ENCODE measurements at regions not wholly inside any gene's neighbourhood (a gene's known extent, or its start where the extent isn't known, plus 50 kb on each side); places are given as distances from the start of the nearest gene placed in this dataset.

DNA sequence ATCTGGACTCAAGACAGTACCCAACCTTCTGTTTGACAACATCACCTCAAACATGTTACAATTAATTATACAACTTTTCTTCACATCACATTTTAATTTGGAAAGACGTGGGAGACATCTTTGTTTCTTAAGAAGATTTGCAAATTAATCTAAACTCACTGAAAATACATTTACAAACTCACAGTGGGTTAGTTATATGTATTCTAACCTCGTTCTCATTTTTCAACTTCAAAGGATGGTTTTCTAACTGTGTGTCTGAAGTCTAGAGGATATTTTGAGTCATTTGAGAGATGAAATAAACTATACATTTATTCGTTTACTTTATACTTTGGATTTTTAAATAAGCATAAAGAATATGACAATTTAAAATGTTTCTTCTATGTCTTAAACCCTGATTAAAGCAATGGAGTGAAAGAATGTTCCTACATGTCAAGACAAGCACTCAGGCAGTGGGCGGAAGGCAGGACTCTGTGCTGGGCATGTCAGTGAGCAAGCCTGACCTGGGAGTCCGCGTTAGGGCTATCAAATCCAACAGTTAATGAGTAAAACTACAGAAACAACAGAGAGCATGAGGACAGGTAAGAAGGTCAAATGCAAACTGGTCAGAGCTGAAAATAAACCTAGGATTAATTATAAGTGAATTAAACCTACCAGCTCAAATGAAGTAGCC lies 76.5 kb upstream of the CTTNBP2NL start (continued):
- TF ChIP-seq ZNF462 (CRISPR knock-in tag; IDR thresholded peaks at IDR 0.05) (no peak), REST (IDR thresholded peaks at IDR 0.05; ENCODE audit: unreplicated experiment) (no peak)

DNA sequence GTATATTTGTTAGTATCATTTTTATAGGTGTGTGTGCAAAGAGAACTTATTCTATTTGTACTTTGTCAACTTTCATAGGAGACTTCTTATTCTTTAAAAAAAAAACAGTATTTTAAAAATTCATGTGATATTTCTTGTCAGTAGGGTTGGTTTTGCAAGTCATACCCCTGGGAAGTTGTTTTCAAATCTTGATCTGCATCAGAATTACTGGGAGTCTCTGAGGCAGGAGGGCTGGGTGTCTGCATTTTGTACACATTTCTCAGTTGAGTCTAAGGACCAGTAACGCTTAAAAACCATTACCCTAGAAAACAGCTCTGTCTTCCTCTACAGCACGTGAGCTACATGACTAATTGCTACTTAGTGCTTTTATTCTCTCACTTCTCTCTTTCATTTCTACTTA lies 76.0 kb upstream of the CTTNBP2NL start:
- Histone ChIP-seq H3K4me1 (ENCODE audit: insufficient read depth) (peaks cover 11% of the 10 kb centered on the region), H3F3A (replicated peaks; ENCODE audit: low read depth) (no peaks in the 10 kb centered on the region), H3K36me3 (ENCODE audit: insufficient read depth) (no peaks in the 10 kb centered on the region), H3K9me2 (ENCODE audit: insufficient read depth) (peaks cover 16% of the 10 kb centered on the region), H3K27me3 (ENCODE audit: insufficient read depth) (no peaks in the 10 kb centered on the region), H4K20me1 (replicated peaks; ENCODE audit: insufficient read depth) (no peaks in the 10 kb centered on the region), H3K27ac (ENCODE audit: low read depth) (no peak overlapping the region), H2AFZ (no peak overlapping the region), H3K79me2 (replicated peaks; ENCODE audit: insufficient read depth) (no peaks in the 10 kb centered on the region), H3K4me3 (no peak overlapping the region), H3K4me2 (0 out of 2 replicates have a peak overlapping the region, but pooled peaks have one; percentile 2)
- Mint-ChIP-seq H3K4me1 (peaks cover 17% of the 10 kb centered on the region), H3K27ac (no peak overlapping the region), H3K36me3 (ENCODE audit: low read depth) (no peaks in the 10 kb centered on the region), H3K4me3 (no peak overlapping the region), H3K27me3 (ENCODE audit: insufficient read depth, low read depth, poor library complexity) (peaks cover 2% of the 10 kb centered on the region), H3K9me3 (no peaks in the 10 kb centered on the region)
- ATAC-seq, result no peak
- no peak for DNase-seq (ENCODE audit: low spot score)
- no peak for TF ChIP-seq EZH2phosphoT487 (IDR thresholded peaks at IDR 0.05; ENCODE audit: unreplicated experiment)
- no peak for TF ChIP-seq NANOG (IDR thresholded peaks at IDR 0.05; ENCODE audit: borderline replicate concordance)
- no peak for TF ChIP-seq STAT1 (IDR thresholded peaks at IDR 0.05; ENCODE audit: unreplicated experiment)
